ENCODE measurements at regions not wholly inside any gene's neighbourhood (a gene's known extent, or its start where the extent isn't known, plus 50 kb on each side); places are given as distances from the start of the nearest gene placed in this dataset.

- H3K27ac ChIP-seq (ENCODE audit: low read depth, low read length, poor library complexity, severe bottlenecking), result no peak overlapping the region
- no peaks in the 10 kb centered on the region for H3F3A ChIP-seq (ENCODE audit: insufficient read depth, low read length)
- H3K9ac ChIP-seq (ENCODE audit: low read length), result no peak overlapping the region
- H3K9me3 ChIP-seq (ENCODE audit: low read length), result no peaks in the 10 kb centered on the region
- TF ChIP-seq EZH2 (IDR thresholded peaks at IDR 0.05; ENCODE audit: borderline replicate concordance, low read length) (no peak), CTCF (IDR thresholded peaks at IDR 0.05; ENCODE audit: low read length) (no peak)
- no peaks in the 10 kb centered on the region for H3K36me3 ChIP-seq (ENCODE audit: insufficient read depth, low read length)
- no peaks in the 10 kb centered on the region for H3K27me3 ChIP-seq (ENCODE audit: insufficient read depth, low read length)
- no peak overlapping the region for H3K4me3 ChIP-seq (ENCODE audit: low read depth, low read length, poor library complexity, severe bottlenecking)
- no peak overlapping the region for H3K4me2 ChIP-seq (ENCODE audit: low read length)
- no peak overlapping the region for H2AFZ ChIP-seq (ENCODE audit: low read length)
- H3K4me1 ChIP-seq (ENCODE audit: insufficient read depth, low read length, severe bottlenecking), result no peaks in the 10 kb centered on the region
- no peaks in the 10 kb centered on the region for H3K79me2 ChIP-seq (ENCODE audit: insufficient read depth, low read length)
- no peaks in the 10 kb centered on the region for H3K9me2 ChIP-seq (ENCODE audit: low read depth, low read length)
- H4K20me1 ChIP-seq (ENCODE audit: insufficient read depth, low read length), result no peaks in the 10 kb centered on the region
Observed at GRCh38 chr7:97293031-97293430, 175.5 kb downstream of the SDHAF3 start.

- no peaks in the 10 kb centered on the region for H3K9me3 ChIP-seq (ENCODE audit: low read length)
- no peaks in the 10 kb centered on the region for H3K79me2 ChIP-seq (ENCODE audit: insufficient read depth, low read length)
- no peaks in the 10 kb centered on the region for H3K9me2 ChIP-seq (ENCODE audit: low read depth, low read length)
- H2AFZ ChIP-seq (ENCODE audit: low read length), result no peak overlapping the region
- H3K27ac ChIP-seq (ENCODE audit: low read depth, low read length, poor library complexity, severe bottlenecking), result no peak overlapping the region
- H3K9ac ChIP-seq (ENCODE audit: low read length), result no peak overlapping the region
- H4K20me1 ChIP-seq (ENCODE audit: insufficient read depth, low read length), result no peaks in the 10 kb centered on the region
- TF ChIP-seq EZH2 (IDR thresholded peaks at IDR 0.05; ENCODE audit: borderline replicate concordance, low read length), result no peak
- no peak for TF ChIP-seq CTCF (IDR thresholded peaks at IDR 0.05; ENCODE audit: low read length)
- H3K36me3 ChIP-seq (ENCODE audit: insufficient read depth, low read length), result no peaks in the 10 kb centered on the region
- no peaks in the 10 kb centered on the region for H3K27me3 ChIP-seq (ENCODE audit: insufficient read depth, low read length)
- no peak overlapping the region for H3K4me2 ChIP-seq (ENCODE audit: low read length)
- no peaks in the 10 kb centered on the region for H3K4me1 ChIP-seq (ENCODE audit: insufficient read depth, low read length, severe bottlenecking)
- H3K4me3 ChIP-seq (ENCODE audit: low read depth, low read length, poor library complexity, severe bottlenecking), result no peak overlapping the region
- no peaks in the 10 kb centered on the region for H3F3A ChIP-seq (ENCODE audit: insufficient read depth, low read length)
Observed at GRCh38 chr7:97298561-97298960, 181.1 kb downstream of the SDHAF3 start.

- no peaks in the 10 kb centered on the region for H3K27me3 ChIP-seq (ENCODE audit: insufficient read depth, low read length)
- TF ChIP-seq CTCF (IDR thresholded peaks at IDR 0.05; ENCODE audit: low read length), result no peak
- no peak for TF ChIP-seq EZH2 (IDR thresholded peaks at IDR 0.05; ENCODE audit: borderline replicate concordance, low read length)
- H2AFZ ChIP-seq (ENCODE audit: low read length), result no peak overlapping the region
- H3K4me3 ChIP-seq (ENCODE audit: low read depth, low read length, poor library complexity, severe bottlenecking), result no peak overlapping the region
- H3K27ac ChIP-seq (ENCODE audit: low read depth, low read length, poor library complexity, severe bottlenecking), result no peak overlapping the region
- H4K20me1 ChIP-seq (ENCODE audit: insufficient read depth, low read length), result no peaks in the 10 kb centered on the region
- H3F3A ChIP-seq (ENCODE audit: insufficient read depth, low read length), result no peaks in the 10 kb centered on the region
- H3K9me3 ChIP-seq (ENCODE audit: low read length), result no peaks in the 10 kb centered on the region
- H3K9ac ChIP-seq (ENCODE audit: low read length), result no peak overlapping the region
- H3K36me3 ChIP-seq (ENCODE audit: insufficient read depth, low read length), result no peaks in the 10 kb centered on the region
- H3K9me2 ChIP-seq (ENCODE audit: low read depth, low read length), result no peaks in the 10 kb centered on the region
- no peaks in the 10 kb centered on the region for H3K79me2 ChIP-seq (ENCODE audit: insufficient read depth, low read length)
- H3K4me1 ChIP-seq (ENCODE audit: insufficient read depth, low read length, severe bottlenecking), result no peaks in the 10 kb centered on the region
- H3K4me2 ChIP-seq (ENCODE audit: low read length), result no peak overlapping the region
Observed at GRCh38 chr7:97305589-97305988, 188.1 kb downstream of the SDHAF3 start.

All from OCI-LY1 (cell line).